LHCN-M2 (cell line): ENCODE measurements at regions not wholly inside any gene's neighbourhood (a gene's known extent, or its start where the extent isn't known, plus 50 kb on each side); places are given as distances from the start of the nearest gene placed in this dataset.

ENCODE experiments used
- DNase-seq: peaks from one replicate; pipeline ENCODE4 v3.0.0-alpha.2; 2012; ENCODE audit warnings: low read depth

DNA sequence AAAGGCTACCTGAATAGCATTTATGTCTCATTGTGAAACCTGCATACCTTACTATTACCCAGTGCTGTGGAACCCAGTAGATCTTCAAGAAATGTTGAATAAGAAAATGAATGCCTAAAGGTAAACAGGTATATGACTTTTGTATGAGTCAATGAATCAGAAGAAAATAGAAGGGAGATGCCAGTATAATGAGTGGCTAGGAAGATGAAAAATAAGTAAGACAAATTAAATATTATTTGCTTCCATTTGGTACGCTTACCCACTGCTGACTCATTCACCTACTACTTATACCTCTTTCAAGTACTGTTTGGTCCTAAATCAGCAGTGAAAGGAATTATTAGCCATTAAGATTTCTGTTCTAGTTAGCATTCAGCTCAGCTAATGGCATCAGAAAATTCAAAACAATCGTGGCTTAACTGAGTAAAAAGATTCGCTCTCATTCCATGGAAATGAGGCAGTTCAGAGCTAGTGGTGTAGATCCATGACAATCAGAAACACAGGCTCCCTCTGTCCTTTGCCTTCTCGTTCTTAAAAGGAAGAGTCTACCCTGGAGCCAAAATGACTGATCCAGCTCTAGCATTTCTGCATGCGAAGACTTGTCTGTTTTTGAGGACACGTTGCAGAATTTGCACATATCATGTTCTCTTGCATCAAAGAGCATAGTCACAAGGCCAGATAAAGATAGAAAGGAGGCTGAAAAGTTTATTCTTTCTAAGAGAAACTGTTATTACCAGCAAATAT lies 705.8 kb upstream of the USP15 start:
- no peak for DNase-seq

DNA sequence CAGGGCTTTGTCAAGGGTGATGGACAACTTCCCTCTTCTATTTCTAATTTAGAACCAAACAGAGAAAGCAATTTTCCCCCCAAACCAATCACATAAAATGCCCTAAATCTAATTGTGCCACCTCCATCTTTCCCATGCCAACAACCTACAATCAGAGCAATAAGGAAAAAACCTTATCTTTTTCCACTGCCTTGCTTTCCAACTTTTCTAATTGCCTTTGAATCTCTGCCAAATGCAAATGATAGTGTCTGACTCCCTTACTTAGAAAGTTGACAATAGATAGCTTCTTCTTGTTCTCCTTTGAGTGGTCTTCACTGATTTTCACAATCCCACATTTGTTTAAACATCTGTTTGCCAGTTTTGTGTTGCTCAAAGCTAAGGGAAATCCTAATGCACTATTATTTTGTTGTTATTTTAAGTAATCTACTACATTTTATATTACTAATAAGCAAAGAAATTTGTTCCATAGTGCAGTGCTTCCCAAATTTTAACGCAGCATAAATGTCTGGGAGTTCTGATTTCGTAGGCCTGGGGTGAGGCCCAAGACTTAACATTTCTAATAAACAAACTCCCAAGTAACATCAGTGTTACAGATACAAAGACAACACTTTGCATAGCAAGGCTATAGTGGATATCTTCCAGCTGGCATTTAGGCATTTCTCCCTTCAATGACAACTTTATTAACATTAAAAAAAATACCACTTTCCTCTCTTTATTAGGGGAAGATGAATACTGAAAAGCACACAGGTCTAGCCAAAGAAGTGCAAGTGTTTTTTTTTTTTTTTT lies 696.3 kb upstream of the USP15 start:
- no peak for DNase-seq

DNA sequence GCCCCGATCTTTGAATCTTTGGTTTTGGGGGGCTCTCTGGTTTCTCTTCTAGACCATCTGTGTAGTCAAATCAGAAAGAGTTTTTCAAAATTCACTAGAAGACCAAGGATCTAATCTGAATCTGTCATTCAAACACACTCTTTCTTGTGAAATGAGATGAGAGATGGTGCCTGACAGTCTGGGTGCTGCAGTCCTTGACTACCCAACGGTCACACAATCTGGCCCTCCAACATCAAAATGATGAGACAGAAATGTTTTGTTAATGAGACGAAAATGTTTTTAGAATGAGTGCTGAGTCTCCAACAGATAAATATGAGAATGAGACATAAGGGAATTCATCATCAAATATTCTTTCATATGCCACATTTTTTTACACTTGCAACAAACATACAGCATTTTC lies 695.7 kb upstream of the USP15 start:
- DNase-seq = no peak

DNA sequence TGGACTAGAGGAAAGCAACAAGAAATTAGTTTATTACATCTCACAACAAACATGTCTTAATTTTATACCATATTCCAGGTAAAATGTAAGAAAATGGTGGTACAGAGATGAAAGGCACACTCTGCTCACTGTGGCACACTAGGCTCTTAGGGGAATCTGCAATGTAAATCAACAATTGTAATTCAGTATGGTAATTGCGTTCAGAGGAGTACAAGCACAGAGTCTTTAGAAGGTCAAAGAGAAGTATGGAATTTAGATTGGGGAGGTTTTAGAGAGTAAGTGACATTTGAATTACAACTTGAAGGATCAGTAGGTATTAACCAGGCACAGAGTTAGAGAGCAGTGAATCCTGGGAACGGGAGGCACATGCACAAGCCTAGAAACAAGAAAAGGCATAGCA lies 694.0 kb upstream of the USP15 start:
- DNase-seq = no peak

DNA sequence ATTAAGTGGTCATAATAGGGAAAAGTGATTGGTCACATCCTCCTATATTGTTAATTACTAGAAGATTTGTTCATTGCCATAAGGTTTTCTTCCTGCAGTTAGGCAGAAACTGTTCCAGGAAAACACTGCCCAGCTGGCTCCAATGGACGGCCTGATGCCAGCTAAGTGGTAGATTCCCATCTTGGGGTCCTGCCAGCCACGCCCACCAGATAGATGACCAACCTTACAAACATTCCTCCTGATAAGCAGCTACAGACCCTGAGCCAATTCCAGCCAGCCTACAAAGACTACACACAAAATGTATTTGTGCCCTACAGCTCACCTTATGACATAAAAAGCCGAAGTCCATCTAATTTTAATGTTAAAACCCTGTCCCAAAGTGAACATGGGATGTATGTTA lies 685.9 kb upstream of the USP15 start:
- DNase-seq = no peak

DNA sequence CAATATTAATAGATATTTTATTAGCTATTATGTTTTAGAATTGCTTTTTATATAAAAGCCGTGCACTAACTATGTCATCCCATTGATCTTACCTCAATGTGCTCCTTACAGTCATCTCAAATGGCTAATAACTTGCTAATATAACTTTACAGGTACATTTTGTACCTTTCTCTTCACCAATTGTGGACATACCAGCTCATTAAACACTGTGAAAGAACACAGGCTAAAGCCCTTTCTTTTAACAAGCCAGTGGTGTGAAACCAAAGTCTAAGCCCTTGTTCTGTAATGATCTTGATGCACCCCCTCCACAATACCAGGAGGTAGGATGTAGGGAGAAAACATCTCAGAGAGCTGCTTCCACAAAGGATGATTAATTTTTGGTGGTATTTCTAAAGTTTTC lies 675.3 kb upstream of the USP15 start:
- no peak for DNase-seq

DNA sequence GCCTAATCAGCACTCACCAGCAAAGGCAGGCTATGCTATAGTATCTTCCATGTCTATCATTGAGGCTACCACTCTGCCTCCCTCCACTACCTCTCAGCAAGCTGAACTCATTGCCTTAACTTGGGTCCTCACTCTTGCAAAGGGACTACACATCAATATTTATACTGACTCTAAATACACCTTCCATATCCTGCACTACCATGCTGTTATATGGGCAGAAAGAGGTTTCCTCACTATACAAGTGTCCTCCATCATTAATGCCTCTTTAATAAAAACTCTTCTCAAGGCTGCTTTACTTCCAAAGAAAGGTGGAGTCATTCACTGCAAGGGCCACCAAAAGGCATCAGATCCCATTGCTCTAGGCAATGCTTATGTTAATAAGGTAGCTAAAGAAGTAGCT lies 669.3 kb upstream of the USP15 start:
- peak; percentile 5 for DNase-seq

DNA sequence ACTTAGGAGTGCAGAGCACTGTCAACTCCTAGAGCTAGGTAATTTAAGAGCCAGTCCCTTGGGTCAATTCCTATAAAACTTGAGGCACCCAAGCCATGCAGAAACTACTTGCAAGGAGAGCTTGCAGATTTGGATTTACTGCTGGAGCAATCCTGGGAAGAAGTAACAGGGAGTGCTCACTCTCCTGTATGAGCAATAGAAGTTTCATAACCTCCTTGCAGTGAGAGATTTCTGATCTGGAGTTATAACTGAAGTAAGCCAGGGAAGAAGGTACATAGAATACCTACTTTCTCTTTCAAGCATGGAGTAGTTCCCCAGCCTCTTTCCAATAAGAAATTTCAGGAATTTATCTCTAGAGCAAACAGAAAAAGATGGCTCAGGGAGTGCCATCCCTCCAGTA lies 650.1 kb upstream of the USP15 start:
- no peak for DNase-seq

DNA sequence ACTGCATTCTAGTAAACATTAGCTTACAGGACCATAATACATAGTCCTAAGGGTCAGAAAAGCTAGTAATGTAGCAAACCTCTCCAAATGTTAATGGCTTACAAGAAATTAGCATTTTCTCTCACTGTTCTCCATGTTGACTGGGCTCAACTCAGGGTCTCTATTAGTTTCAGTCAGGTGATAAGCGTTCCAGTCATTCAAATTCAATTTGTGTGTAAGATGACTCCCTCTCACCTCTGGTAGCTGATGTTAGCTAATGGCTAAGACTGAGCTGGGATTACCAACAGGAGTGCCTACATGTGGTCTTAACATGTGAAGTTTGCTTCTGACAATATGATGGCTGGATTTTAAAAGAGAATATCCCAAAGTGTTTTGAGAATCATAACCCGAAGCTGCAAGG lies 630.5 kb upstream of the USP15 start:
- no peak for DNase-seq

DNA sequence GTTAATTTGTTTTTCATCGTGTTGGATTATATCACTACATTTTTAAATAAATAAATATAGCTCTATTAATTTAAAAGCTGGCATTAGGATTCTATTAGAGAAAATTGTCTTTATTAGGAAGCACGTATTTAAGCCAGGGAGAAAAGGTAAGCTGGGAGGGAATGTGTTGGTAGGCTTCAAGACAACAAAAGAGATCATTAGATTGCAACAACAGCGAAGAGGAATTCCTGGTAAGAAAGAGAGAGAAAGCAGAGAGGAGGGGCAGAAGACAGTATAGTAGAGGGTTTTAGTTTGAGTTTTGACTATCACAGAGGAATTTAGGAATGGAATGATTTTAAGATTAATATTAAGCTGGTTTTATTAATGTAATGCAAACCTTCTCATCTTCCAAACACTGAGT lies 613.6 kb upstream of the USP15 start:
- no peak for DNase-seq

DNA sequence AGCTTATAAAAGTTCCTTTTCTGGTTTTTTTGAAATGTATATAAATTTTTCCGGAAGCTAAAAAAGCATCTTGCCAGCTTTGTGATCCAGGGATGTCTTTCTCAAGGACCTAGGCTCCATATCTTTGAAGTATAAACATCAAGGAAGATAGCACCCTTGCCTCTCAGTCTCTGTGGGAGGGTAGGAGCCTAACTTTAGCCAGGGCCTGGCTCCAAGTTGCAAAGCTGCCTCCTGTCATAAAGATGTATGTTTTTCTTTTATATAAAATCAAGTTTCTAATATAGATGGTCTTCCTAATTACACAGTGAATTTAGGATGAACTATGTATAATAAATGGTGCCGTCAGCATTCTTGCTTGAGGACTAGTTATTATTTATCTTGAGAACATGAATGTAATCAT lies 612.6 kb upstream of the USP15 start:
- no peak for DNase-seq

DNA sequence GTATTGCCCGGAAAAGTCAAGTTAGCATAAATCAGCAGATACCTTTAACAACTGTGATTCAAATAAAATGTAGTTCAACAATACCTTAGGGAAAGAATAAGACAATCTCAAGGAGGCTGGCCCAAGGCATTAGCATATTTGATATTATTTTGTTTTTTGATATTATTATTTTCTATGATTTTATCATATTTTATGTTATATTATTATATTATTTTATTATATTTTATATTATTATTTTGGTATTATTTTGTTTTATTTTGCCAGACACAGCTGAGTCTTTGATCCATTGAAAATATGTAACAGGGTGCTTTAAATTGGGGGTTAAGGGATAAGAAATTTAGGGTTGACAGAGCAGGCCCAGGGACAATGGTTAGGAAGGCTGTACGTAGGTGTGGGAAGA lies 607.9 kb upstream of the USP15 start:
- no peak for DNase-seq

DNA sequence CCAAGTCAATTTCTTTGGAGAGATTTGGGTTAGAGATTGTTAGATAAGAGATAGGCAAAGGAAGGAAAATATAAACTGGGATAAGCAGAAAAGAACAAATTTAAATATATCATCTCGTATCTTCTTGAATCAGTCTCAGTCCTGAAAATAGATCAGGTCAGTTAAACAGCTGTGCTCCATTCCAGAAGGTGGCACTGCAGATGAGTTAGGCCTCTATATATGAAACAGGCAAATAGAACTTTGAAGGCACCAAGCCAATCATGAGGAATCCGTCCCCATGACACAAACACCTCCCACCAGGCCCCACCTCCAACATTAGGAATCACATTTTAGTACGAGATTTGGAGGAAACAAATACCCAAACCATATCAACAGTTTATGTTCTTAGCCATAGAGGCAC lies 605.5 kb upstream of the USP15 start:
- no peak for DNase-seq

DNA sequence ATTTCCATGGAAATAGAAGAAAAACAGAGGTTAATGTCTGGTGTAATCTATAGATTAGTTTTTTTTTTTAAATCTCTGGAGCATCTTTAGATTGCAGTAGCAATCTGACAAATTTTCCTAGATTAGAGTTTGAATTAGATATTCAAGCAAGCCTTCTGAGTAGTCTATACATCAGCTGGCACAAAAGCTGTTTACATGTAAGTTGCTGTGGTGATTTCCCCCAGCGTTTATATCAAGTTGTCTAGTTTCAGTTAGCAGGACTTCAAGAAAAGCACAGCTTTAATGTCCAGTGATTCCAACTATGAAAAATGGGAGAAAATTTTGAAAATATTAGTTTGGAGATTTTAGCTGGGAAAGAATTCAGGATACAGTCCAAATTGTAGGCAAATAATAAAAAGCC lies 605.0 kb upstream of the USP15 start:
- no peak for DNase-seq

DNA sequence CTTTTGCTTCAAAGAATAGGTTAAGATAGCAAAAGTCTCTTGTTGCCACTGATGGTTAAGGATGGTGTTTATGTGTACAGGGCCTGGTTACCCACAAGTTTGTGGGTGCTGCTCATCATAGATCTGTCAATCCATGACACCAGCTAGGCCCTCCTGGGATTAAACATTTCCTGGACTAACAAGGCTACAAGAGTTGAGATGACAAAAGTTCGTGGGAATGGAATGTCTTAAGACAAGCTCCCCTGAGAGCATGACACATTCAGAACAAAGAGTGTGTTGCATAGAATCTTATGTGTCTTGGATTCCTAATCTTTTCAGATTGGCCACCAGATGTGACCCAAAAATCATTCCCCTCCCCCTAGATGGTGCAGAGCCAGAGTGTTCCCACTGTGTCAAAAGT lies 592.5 kb upstream of the USP15 start:
- DNase-seq = no peak

DNA sequence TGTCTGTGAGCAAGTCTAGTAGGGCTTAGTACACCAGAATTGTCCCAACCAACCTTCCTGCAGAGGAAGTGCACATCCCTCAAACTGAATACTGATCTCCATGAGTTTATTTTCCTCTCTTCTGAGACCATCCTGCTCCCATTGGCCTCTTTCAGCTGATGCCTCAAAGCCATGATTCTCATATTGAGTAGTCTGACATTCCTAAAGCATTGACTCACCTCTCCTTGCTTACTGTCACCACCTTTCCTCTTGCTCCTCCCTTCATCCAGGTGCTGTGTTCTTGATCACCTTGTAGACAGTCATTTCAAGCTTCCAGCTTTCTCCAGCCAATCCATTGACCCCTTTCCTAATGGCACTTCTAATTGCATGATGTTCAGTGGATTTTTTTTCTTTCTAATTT lies 583.7 kb upstream of the USP15 start:
- DNase-seq = no peak

DNA sequence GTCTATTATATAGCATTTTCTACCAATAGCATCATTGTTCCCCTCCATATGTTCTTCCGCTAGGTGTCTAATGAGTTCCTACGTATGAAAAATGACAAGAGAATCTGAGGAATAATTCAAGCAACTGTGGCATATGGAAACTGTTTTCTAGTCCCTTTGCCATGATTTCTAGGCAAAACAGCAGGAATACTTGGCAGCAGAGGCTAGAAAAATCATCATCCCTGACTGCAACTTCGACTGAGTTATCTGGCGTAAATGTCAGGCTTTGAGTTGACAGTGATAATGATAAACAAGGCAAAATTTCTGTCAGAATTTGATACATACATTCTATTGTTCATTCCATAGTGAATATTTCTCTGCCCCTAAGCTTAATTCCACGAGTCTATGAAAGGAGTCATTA lies 572.8 kb upstream of the USP15 start:
- DNase-seq = no peak

DNA sequence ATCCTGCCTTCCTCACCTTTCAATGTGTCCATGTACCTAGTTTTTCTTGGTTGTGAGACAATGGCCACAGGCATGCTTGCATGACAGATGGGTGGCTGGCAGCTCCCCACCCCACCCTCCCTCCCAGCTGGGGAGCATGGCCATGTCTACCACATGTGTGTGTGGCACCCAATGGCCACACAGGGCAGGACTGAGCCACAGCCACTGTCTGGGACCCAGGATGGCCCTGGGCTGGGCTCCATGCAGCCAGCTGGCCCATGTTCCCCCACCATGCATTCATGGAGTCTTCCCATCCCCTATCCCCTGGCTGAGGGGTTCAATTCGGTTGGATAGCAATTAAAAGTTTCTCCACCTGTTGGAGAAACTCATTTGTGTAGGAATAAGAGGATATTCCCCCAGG lies 566.0 kb upstream of the USP15 start:
- DNase-seq = no peak

DNA sequence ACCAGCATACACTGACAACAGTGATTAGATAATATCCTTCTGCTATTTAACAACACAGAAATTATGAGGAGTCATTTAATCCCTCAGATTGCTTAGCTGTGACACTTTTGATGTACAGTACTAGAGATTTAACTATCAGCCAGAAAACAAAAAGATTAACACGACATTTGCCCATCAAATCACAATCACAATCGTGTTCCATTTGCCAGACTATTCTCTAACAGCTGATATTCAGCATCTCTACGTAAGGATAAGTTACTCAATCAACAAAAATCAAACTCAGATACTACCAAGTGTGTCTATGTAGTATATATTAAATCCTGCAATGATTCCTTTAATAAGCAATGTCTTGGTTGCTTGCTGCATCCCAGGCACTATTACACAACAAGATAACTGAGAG lies 558.7 kb upstream of the USP15 start:
- DNase-seq = no peak

DNA sequence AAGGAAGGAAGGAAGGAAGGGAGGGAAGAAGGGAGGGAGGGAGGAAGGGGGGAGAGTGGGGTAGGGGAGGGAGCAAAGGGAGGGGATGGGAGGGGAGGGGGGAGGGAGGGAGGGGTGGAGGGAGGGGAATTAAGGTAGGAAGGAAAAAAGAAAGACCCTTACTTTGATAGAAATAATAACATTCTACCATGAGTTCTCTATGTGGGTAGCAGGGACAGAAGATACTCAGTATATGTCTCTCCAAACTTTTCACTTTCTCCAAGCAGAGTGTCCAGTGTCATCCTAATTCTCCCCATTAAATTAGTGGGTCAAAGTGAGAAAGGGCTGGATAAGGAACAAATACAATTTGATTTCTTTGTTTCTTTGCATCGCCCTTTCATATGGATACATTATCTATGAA lies 553.4 kb upstream of the USP15 start:
- DNase-seq = no peak

DNA sequence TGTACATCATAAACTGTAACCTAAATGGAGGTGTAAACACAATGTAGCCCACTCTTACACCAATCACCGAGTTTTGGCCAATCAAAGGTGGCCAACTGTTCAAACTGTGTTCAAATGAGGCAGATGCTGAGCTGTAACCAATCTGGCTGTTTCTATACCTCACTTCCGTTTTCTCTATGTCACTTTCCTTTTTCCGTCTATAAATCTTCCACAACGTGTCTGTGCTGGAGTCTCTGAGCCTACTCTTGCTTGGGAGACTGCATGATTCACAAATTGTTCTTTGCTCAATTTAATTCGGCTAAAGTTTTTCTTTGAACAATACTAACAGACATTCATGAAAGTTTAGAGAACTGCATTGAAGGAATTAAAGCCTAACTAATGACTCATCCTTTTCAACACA lies 547.1 kb upstream of the USP15 start:
- no peak for DNase-seq

DNA sequence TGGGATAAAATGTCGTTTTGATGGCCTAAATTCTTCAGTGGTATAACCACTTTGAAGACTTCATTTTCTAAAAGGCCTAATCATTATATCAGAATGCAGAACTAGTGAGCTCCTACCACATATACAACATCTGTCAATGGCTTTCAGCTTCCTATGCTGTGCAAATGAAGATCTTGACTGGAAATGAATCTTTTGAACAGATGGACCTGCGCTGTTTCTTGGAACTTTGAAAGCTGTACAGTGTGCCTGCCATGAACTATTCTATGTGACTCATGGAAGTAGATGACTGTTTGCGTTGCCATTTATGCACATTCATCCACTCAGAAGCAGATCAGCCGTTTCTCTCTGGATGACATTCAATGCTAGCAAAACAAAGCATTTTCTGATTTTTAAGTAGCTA lies 542.2 kb upstream of the USP15 start:
- no peak for DNase-seq

DNA sequence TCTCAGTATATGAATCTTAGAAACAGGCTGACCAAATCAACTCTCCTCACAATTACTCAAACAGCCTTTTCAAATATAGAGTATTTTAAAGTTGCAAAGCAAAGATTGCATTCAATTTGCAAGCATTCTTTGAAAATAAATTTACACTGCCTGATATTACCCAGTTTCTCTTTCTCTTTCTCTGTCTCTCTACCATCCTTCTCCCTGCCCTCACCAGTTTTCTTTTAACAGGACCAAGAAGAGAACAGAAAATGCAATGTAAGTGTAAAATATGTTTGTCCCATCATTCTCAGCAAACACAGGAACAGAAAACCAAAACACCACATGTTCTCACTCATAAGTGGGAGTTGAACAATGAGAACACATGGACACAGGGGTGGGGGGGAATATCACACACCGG lies 520.3 kb upstream of the USP15 start:
- DNase-seq = no peak

DNA sequence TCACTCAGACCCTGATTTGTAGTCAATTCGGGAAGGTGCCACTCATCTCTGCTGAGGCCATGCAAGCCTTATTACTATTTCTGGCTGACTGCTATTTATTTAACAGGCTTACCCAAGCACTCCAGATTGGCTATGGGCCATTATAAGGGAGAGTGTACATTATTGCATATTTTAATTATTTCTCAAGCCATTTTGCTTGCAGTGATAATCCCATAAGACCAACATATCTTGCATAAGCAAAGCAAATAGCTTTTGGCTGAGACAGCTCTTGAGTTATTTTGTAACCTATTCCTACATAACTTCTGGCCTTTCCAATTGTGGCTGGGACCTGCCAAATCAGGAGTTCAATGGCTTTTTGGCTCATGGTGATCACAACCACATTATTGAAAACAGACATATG lies 509.6 kb upstream of the USP15 start:
- DNase-seq = no peak
